ENCODE measurements at regions not wholly inside any gene's neighbourhood (a gene's known extent, or its start where the extent isn't known, plus 50 kb on each side); places are given as distances from the start of the nearest gene placed in this dataset.

DNA sequence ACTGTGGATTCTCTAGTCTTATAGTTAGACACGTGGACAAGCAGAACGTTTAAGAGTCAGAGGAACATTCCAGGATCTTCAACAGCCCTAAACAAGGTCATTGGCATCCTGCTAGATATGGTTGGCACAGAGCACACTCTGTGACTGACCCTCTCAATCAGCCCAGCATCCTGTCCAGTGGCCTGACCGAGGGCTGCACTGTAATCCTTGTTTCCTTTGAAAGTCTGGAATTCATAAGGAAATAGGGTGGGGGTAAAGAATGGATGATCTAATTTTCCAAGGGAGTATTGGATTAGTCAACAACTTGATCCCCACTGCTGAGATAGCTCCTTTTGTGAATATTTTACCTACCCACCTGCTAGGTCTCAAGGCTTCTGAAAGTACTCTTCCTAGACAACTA, 94.5 kb upstream of the DLG1 start:
- TF ChIP-seq EZH2 (IDR thresholded peaks at IDR 0.05; ENCODE audit: insufficient read depth, poor library complexity, severe bottlenecking), result no peak
- no peak for TF ChIP-seq EZH2phosphoT487 (IDR thresholded peaks at IDR 0.05; ENCODE audit: insufficient read depth, low read depth)
